Endothelial cell of umbilical vein (primary cell): ENCODE measurements at regions not wholly inside any gene's neighbourhood (a gene's known extent, or its start where the extent isn't known, plus 50 kb on each side); places are given as distances from the start of the nearest gene placed in this dataset.

Source experiments
- BruUV-seq: library from RNA; stranded (reverse); fragments of 400-500 nt; replicated peaks from 2 replicates; lab custom pipeline; 2021; lab: Mats Ljungman, UMichigan
- CTCF ChIA-PET: fragments of 300-600, 350-600 bp; sonication (Branson Sonifier 250); formaldehyde crosslinking; loops from one replicate; lab custom pipeline; 2021; ENCODE audit warnings: antibody characterized with exemption, inconsistent platforms; lab: Charles Lee
- POLR2A ChIA-PET: fragments of 300-600, 350-600 bp; sonication (Branson Sonifier 250); formaldehyde crosslinking; loops from one replicate; lab custom pipeline; 2021; ENCODE audit warnings: antibody characterized with exemption, inconsistent platforms; lab: Charles Lee
- DNase-seq: peaks from one replicate; pipeline ENCODE4 v3.0.0-alpha.2; 2011; ENCODE audit warnings: low read depth, low spot score
- FAIRE-seq: peaks from 2 replicates; lab custom pipeline; 2011; peaks lifted over from hg19 to GRCh38; lab: Jason Lieb, UNC
- H2AFZ ChIP-seq: 2 replicates; pipeline ENCODE4 v1.6.0; 2012; ENCODE audit warnings: low read depth, low read length, control low read depth, inconsistent platforms
- H3K27ac ChIP-seq: 2 replicates; pipeline ENCODE4 v1.5.1; 2011; ENCODE audit warnings: low read depth, mild to moderate bottlenecking, control low read depth, low read length, moderate library complexity; ENCODE audit not compliant: insufficient read depth
- H3K27me3 ChIP-seq, 2 experiments: 2 replicates each; pipeline versions ENCODE4 v1.6.0 to v1.6.1; 2011; ENCODE audit warnings: low read length in 2 of 2, mixed read lengths in 1 of 2; ENCODE audit not compliant: control insufficient read depth in 2 of 2, insufficient read depth in 2 of 2
- H3K36me3 ChIP-seq, 2 experiments: 2 replicates in 1 of 2; 3 replicates in 1 of 2; pipeline ENCODE4 v1.5.1; 2011; ENCODE audit warnings: low read length in 2 of 2, mild to moderate bottlenecking in 1 of 2, moderate library complexity in 1 of 2; ENCODE audit not compliant: control insufficient read depth in 2 of 2, insufficient read depth in 2 of 2; ENCODE audit errors: extremely low read depth in 1 of 2
- H3K4me1 ChIP-seq: 3 replicates; pipeline ENCODE4 v1.5.1; 2011; ENCODE audit warnings: mild to moderate bottlenecking, low read length; ENCODE audit not compliant: control insufficient read depth, insufficient read depth; ENCODE audit errors: extremely low read depth
- H3K4me2 ChIP-seq: 2 replicates; pipeline ENCODE4 v1.6.1; 2011; ENCODE audit warnings: low read length, control low read depth, mixed read lengths; ENCODE audit not compliant: insufficient read depth
- H3K4me3 ChIP-seq, 3 experiments: fragments of 200-600 bp in 1 of 3; sonication (generic), shearing (Covaris generic) in 1 of 3; replicated peaks in 1 of 3; 2 replicates each; pipeline ENCODE4 v1.5.1; 2011 to 2016; ENCODE audit warnings: control low read depth in 3 of 3, low read length in 3 of 3, mild to moderate bottlenecking in 2 of 3, inconsistent platforms in 1 of 3, low read depth in 1 of 3, moderate library complexity in 1 of 3; ENCODE audit not compliant: insufficient read depth in 1 of 3
- H3K79me2 ChIP-seq: 2 replicates; pipeline ENCODE4 v1.6.0; 2012; ENCODE audit warnings: low read length, inconsistent platforms; ENCODE audit not compliant: control insufficient read depth, insufficient read depth
- H3K9ac ChIP-seq: replicated peaks from 2 replicates; pipeline ENCODE3; 2011; ENCODE audit warnings: low read length, control low read depth; ENCODE audit not compliant: insufficient read depth; ENCODE audit errors: extremely low read depth
- H3K9me1 ChIP-seq: replicated peaks from 3 replicates; pipeline ENCODE4 v1.6.0; 2011; ENCODE audit warnings: mild to moderate bottlenecking, low read length; ENCODE audit not compliant: control insufficient read depth, insufficient read depth; ENCODE audit errors: extremely low read depth
- H3K9me3 ChIP-seq: replicated peaks from 2 replicates; pipeline ENCODE4 v1.5.1; 2012; ENCODE audit warnings: low read length, inconsistent platforms; ENCODE audit not compliant: control insufficient read depth, insufficient read depth
- H4K20me1 ChIP-seq: replicated peaks from 2 replicates; pipeline ENCODE3; 2011; ENCODE audit warnings: mild to moderate bottlenecking, low read length; ENCODE audit not compliant: control insufficient read depth, insufficient read depth; ENCODE audit errors: extremely low read depth
- CTCF ChIP-seq, 2 donors: IDR thresholded peaks; 1 replicate in 1 of 2; 2 replicates in 1 of 2; pipeline ENCODE4 v1.5.1; 2011; ENCODE audit warnings: low read length in 2 of 2, mild to moderate bottlenecking in 2 of 2, moderate library complexity in 2 of 2, control low read depth in 1 of 2, inconsistent platforms in 1 of 2, low read depth in 1 of 2; ENCODE audit not compliant: insufficient read depth in 1 of 2; ENCODE audit errors: extremely low read depth in 1 of 2
- EZH2 ChIP-seq: IDR thresholded peaks from 2 replicates; pipeline ENCODE4 v1.6.1; 2012; ENCODE audit warnings: borderline replicate concordance, low read depth, mild to moderate bottlenecking, moderate library complexity, low read length, inconsistent platforms; ENCODE audit not compliant: severe bottlenecking
- FOS ChIP-seq: IDR thresholded peaks from 2 replicates; pipeline ENCODE4 v1.6.1; 2011; ENCODE audit warnings: mild to moderate bottlenecking, low read length, moderate library complexity, borderline replicate concordance; ENCODE audit not compliant: insufficient read depth
- GATA2 ChIP-seq: IDR thresholded peaks from 2 replicates; pipeline ENCODE4 v1.7.0; 2011; ENCODE audit warnings: low read depth, mild to moderate bottlenecking, moderate library complexity, mixed read lengths, low read length; ENCODE audit not compliant: insufficient read length, insufficient read depth
- JUN ChIP-seq: IDR thresholded peaks from 2 replicates; pipeline ENCODE4 v1.6.1; 2011; ENCODE audit warnings: borderline replicate concordance, low read depth; ENCODE audit not compliant: insufficient read length, insufficient read depth
- MAX ChIP-seq: IDR thresholded peaks from 2 replicates; pipeline ENCODE4 v1.6.1; 2011; ENCODE audit not compliant: insufficient read depth, insufficient read length
- MYC ChIP-seq: IDR thresholded peaks from one replicate; pipeline ENCODE4 v1.6.1; 2011; ENCODE audit warnings: mild to moderate bottlenecking, low read depth, low read length
- POLR2A ChIP-seq: IDR thresholded peaks from 2 replicates; pipeline ENCODE4 v1.6.1; 2012; ENCODE audit warnings: low read depth, mild to moderate bottlenecking, control low read depth, low read length
- POLR2AphosphoS5 ChIP-seq: IDR thresholded peaks from 2 replicates; pipeline ENCODE4 v1.6.1; 2012; ENCODE audit warnings: low read depth, mild to moderate bottlenecking, control low read depth, low read length, moderate library complexity; ENCODE audit not compliant: insufficient read depth
- dilution Hi-C: fragments of 300-500 bp; cut with MboI; formaldehyde crosslinking; loops from one replicate; pipeline ENCODE4 v1.15.0; 2019; ENCODE audit warnings: low sequenced_read_pairs; ENCODE audit not compliant: extremely low pct_ligation_motif_present
- intact Hi-C: fragments of 100-400 bp; cut with micrococcal nuclease; formaldehyde crosslinking; loops from one replicate; pipeline ENCODE4 v1.10.0; 2022

GRCh38 chr20:22462975-22463914 lies 121.1 kb downstream of the FOXA2 start:
- dilution Hi-C loops (no loop called here), intact Hi-C loops (no loop called here)
- no peaks in the 10 kb centered on the region for H3K36me3 ChIP-seq
- TF ChIP-seq GATA2 (no peak), POLR2AphosphoS5 (no peak), EZH2 (no peak), JUN (no peak), POLR2A (no peak), CTCF (IDR thresholded peaks at IDR 0.05; ENCODE audit: extremely low read depth in 1 of 2, insufficient read depth in 1 of 2, low read depth in 1 of 2, low read length in 2 of 2) (no peak), FOS (no peak), MAX (no peak), MYC (no peak)
- BruUV-seq: no TSS peak
- no peak overlapping the region for H3K4me3 ChIP-seq
- H3K79me2 ChIP-seq: no peaks in the 10 kb centered on the region
- H3K27ac ChIP-seq: no peak overlapping the region
- POLR2A ChIA-PET: no interaction called here
- H2AFZ ChIP-seq: no peak overlapping the region
- H3K4me2 ChIP-seq: no peak overlapping the region
- FAIRE-seq: no peak
- H3K9me1 ChIP-seq: no peaks in the 10 kb centered on the region
- no peaks in the 10 kb centered on the region for H3K9me3 ChIP-seq
- no peaks in the 10 kb centered on the region for H4K20me1 ChIP-seq
- DNase-seq: no peak
- H3K27me3 ChIP-seq: no peaks in the 10 kb centered on the region
- H3K4me1 ChIP-seq: no peaks in the 10 kb centered on the region
- CTCF ChIA-PET: interaction anchor here (1.0 kb wide), 1 partner anchor 10 kb away, joined by 4 read pairs; no protein-coding TSS in a partner anchor
- no peak overlapping the region for H3K9ac ChIP-seq
